Astrocyte of the spinal cord (primary cell): ENCODE measurements at regions not wholly inside any gene's neighbourhood (a gene's known extent, or its start where the extent isn't known, plus 50 kb on each side); places are given as distances from the start of the nearest gene placed in this dataset.
"Not testable (repeated sequence)": the region's sequence is repeated elsewhere in the genome, so short reads cannot be mapped to it uniquely, and the experiment has no call there.

ENCODE experiments used
- DNase-seq: peaks from one replicate; pipeline ENCODE4 v3.0.0; 2011; ENCODE audit warnings: low read depth, low spot score
- H3K4me3 ChIP-seq: 2 replicates; pipeline ENCODE4 v1.5.1; 2011; ENCODE audit warnings: low read depth, mild to moderate bottlenecking, low read length, moderate library complexity
- in situ Hi-C: cut with HindIII; loops from 2 replicates; pipeline ENCODE4 v1.10.0; 2017; ENCODE audit warnings: low sequenced_read_pairs
- TF ChIP-seq, protein P1 (sequence below): IDR thresholded peaks from 2 replicates; pipeline ENCODE4 v1.5.1; 2012; ENCODE audit warnings: low read depth, mild to moderate bottlenecking, low read length, inconsistent platforms

DNA sequence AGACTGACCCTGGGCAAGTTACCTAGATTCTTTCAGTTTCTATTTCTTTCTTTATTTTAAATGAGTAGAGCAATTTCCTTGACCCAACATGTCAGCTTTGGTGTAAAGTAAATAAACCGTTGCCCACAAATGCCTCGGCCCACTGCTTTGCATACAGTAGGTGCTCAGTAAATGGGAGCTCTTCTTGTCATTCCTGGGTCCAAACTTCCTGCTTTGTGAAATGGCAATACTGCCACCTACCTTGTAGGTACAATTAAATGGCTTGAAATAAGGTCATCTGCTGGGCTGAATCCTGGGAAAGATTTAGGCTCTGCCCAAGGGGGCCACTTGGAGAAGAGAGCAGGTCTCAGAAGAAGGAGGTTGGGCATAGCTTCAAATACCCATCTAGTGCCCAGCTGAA, 253.0 kb downstream of the HS3ST3B1 start:
- no peak overlapping the region for H3K4me3 ChIP-seq
- DNase-seq: no peak
- TF ChIP-seq, protein P1, sequence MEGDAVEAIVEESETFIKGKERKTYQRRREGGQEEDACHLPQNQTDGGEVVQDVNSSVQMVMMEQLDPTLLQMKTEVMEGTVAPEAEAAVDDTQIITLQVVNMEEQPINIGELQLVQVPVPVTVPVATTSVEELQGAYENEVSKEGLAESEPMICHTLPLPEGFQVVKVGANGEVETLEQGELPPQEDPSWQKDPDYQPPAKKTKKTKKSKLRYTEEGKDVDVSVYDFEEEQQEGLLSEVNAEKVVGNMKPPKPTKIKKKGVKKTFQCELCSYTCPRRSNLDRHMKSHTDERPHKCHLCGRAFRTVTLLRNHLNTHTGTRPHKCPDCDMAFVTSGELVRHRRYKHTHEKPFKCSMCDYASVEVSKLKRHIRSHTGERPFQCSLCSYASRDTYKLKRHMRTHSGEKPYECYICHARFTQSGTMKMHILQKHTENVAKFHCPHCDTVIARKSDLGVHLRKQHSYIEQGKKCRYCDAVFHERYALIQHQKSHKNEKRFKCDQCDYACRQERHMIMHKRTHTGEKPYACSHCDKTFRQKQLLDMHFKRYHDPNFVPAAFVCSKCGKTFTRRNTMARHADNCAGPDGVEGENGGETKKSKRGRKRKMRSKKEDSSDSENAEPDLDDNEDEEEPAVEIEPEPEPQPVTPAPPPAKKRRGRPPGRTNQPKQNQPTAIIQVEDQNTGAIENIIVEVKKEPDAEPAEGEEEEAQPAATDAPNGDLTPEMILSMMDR: no peak
- in situ Hi-C loops: no loop called here

GRCh38 chr17:14552306-14552705, 251.4 kb downstream of the HS3ST3B1 start:
- no peak for DNase-seq

DNA sequence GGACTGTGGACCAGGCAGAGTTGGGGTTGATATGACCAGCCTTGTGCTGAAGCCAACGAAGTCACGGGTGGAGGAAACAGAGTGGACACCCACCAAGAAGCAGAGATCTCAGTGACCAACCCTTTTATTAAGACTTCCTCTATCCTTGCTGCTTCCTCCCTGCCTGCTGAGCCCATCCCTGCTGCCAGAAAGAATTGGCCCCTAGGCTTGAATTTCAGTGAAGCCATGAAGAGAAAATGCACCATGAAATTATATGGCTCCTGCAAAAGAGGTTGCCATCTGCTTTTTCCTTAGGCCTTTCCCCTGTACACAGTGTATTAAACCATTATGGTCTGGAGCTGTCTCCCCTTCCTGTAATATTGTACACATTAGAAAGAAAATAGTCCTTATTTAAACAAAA, 246.7 kb downstream of the HS3ST3B1 start:
- in situ Hi-C loops: no loop called here
- TF ChIP-seq, protein P1: no peak
- no peak for DNase-seq
- no peak overlapping the region for H3K4me3 ChIP-seq

More at GRCh38 chr17:14552306-14552705, 251.4 kb downstream of the HS3ST3B1 start:
- TF ChIP-seq, protein P1: no peak
- H3K4me3 ChIP-seq: no peak overlapping the region
- in situ Hi-C loops: no loop called here

DNA sequence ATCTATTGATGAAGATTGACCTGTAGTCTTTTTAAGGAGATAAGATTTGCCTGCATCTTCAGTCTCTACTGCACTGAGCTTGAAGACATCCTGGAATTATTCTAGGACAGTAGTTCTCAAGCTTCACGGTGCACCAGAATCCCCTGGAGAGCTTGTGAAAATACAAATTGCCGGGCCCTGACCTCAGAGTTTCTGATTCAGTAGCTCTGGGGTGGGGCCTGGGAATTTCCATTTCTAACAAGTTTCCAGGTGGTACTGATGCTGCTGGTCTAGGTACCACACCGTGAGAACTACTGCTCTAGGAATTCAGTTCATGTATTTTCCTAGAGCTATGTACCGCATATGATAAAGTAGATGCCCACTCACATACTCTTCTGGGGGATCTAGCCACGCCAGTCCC, 246.1 kb downstream of the HS3ST3B1 start:
- in situ Hi-C loops: no loop called here
- no peak for DNase-seq
- H3K4me3 ChIP-seq: no peak overlapping the region
- TF ChIP-seq, protein P1: no peak

DNA sequence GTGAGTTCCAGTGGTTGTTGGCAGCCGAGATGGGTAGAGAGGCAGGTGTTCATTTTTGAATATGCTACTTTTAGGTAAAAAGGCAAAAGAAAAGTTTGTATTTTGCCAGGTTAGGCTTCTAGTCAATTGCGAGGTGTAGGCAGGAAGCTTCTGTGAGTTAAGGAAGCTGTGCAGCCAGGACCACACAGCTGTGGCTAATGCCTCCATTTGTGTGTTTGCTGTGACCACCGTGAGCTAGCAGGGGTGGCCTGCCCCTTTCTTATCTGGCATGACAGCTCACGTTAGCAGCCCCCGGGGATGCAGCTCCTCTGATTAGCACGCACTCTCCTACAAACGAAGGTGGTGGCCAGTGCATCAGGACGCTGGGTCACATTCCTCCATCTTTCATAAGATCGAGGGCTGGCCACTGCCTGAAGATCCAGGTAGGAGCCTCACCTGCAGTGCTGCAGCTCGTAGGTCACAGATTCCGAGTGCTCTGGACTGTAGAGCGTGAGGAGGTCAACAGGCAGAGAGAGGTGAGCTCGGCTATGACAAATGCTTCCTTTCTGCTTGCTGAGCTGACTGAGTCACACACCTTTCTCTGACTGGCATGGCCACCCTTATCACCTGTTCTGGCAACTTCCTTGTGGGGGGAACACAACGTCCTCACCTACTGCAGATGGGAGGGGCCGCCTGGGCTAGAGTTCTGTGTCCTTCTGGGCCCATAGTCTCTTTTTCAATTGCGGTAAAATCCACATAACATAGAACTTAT, 244.4 kb downstream of the HS3ST3B1 start:
- no peak overlapping the region for H3K4me3 ChIP-seq
- TF ChIP-seq, protein P1: no peak
- in situ Hi-C loops: no loop called here
- DNase-seq: no peak

GRCh38 chr17:14541714-14542113, 240.8 kb downstream of the HS3ST3B1 start:
- TF ChIP-seq, protein P1: no peak
- in situ Hi-C loops: no loop called here
- H3K4me3 ChIP-seq: no peak overlapping the region
- no peak for DNase-seq

- TF ChIP-seq, protein P1: no peak
- no peak for DNase-seq
- in situ Hi-C loops: no loop called here
These were observed 238.9 kb downstream of the HS3ST3B1 start for GRCh38 chr17:14539801-14540200.

GRCh38 chr17:14532242-14532641, 231.4 kb downstream of the HS3ST3B1 start:
- H3K4me3 ChIP-seq, in situ Hi-C loops, DNase-seq: not testable (repeated sequence)

More at GRCh38 chr17:14539801-14540200, 238.9 kb downstream of the HS3ST3B1 start:
- no peak overlapping the region for H3K4me3 ChIP-seq
